ENCODE measurements at regions not wholly inside any gene's neighbourhood (a gene's known extent, or its start where the extent isn't known, plus 50 kb on each side); places are given as distances from the start of the nearest gene placed in this dataset.

DNA sequence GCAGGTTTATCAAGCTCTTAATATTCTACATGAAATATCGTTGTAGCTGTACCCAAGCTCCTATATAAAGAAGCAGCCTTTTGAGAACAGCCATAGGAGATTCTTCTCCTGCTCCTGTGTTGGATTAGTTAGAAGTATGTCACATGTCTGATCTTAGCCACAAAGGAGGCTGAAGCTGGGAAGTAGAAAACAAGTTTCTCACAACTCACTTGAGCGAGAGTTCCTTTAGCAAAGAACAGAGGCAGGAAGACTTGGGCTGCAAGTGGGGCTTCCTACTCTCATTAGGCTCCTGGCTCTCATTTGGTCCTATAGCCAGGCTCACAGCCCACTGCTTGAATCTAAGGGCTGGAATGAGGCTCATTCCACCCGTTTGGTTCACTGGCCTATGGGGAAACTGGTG, 281.9 kb downstream of the BTG1 start:
- TF ChIP-seq, protein P1, sequence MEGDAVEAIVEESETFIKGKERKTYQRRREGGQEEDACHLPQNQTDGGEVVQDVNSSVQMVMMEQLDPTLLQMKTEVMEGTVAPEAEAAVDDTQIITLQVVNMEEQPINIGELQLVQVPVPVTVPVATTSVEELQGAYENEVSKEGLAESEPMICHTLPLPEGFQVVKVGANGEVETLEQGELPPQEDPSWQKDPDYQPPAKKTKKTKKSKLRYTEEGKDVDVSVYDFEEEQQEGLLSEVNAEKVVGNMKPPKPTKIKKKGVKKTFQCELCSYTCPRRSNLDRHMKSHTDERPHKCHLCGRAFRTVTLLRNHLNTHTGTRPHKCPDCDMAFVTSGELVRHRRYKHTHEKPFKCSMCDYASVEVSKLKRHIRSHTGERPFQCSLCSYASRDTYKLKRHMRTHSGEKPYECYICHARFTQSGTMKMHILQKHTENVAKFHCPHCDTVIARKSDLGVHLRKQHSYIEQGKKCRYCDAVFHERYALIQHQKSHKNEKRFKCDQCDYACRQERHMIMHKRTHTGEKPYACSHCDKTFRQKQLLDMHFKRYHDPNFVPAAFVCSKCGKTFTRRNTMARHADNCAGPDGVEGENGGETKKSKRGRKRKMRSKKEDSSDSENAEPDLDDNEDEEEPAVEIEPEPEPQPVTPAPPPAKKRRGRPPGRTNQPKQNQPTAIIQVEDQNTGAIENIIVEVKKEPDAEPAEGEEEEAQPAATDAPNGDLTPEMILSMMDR (conservative IDR thresholded peaks at IDR 0.05; ENCODE audit: low read length) = no peak
- TF ChIP-seq EZH2phosphoT487 (IDR thresholded peaks at IDR 0.05; ENCODE audit: borderline replicate concordance, low read depth, low read length) = no peak
- CTCF ChIA-PET (ENCODE audit: unreplicated experiment) = no interaction called here
- Histone ChIP-seq H3K4me3 (ENCODE audit: low read depth, low read length, poor library complexity, severe bottlenecking) (no peak overlapping the region), H3K27ac (ENCODE audit: low read depth, low read length, poor library complexity, severe bottlenecking) (no peak overlapping the region), H3K9me2 (ENCODE audit: insufficient read depth, low read length) (no peaks in the 10 kb centered on the region), H2AFZ (ENCODE audit: low read length) (no peak overlapping the region), H3K4me2 (ENCODE audit: low read length) (no peak overlapping the region), H3K36me3 (ENCODE audit: insufficient read depth, low read length) (no peaks in the 10 kb centered on the region), H3K9me3 (ENCODE audit: low read length) (no peaks in the 10 kb centered on the region), H3K79me2 (ENCODE audit: insufficient read depth, low read depth, low read length) (no peaks in the 10 kb centered on the region), H3K4me1 (ENCODE audit: insufficient read depth, low read length, poor library complexity, severe bottlenecking) (no peaks in the 10 kb centered on the region), H4K20me1 (ENCODE audit: insufficient read depth, low read length) (no peaks in the 10 kb centered on the region)
- intact Hi-C loops (cut with micrococcal nuclease; ENCODE audit: unreplicated experiment) = no loop called here
- POLR2A ChIA-PET = interaction anchor here (0.6 to 1.1 kb wide), 2 partner anchors 15 to 159 kb away, joined by 3 to 6 read pairs; no protein-coding TSS in a partner anchor
- DNase-seq (ENCODE audit: low spot score) = no peak
- BruUV-seq (replicated peaks) = no TSS peak

DNA sequence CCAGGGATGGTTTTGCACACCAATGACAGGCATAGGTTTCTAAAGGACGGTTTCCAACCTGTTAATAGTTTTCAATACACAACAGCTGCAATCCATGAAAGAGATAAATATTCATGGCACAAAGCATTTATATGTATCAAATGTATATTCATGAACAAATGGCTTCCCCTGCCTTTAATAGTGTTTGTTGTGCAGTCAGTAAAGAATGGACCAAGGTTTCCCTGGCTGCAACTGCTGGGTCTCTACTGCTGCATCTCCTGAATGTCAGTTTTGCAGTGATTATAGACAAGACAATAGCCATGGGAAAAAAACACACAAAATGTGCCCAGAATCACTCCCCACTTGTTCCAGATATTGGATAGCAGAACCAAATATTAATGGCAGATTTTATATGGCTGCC, 284.1 kb downstream of the BTG1 start:
- intact Hi-C loops (cut with micrococcal nuclease; ENCODE audit: unreplicated experiment) = no loop called here
- BruUV-seq (replicated peaks) = no TSS peak

DNA sequence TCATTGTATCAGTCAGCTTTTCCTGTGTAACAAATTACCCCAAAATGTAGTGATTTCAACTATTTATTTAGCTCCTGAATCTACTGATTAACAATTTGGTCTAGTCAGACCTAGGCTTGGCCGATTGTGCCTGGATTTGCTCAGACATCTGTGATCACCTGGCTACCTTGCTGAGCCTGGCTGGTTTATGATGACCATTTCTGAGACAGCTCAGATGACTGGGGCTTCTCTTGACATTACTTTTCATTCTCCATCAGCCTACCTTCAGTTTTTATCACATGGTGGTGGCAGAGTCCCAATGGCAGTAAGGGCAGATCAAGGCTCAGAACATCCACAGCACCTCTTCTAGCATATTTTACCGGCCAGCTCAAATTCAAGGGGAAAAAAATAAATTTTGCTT, 286.3 kb downstream of the BTG1 start:
- Histone ChIP-seq H3K36me3 (ENCODE audit: insufficient read depth, low read length) (no peaks in the 10 kb centered on the region), H3K27ac (ENCODE audit: low read depth, low read length, poor library complexity, severe bottlenecking) (no peak overlapping the region), H4K20me1 (ENCODE audit: insufficient read depth, low read length) (no peaks in the 10 kb centered on the region), H3K79me2 (ENCODE audit: insufficient read depth, low read depth, low read length) (no peaks in the 10 kb centered on the region), H3K4me2 (ENCODE audit: low read length) (no peak overlapping the region), H3K9me2 (ENCODE audit: insufficient read depth, low read length) (no peaks in the 10 kb centered on the region), H2AFZ (ENCODE audit: low read length) (no peak overlapping the region), H3K4me1 (ENCODE audit: insufficient read depth, low read length, poor library complexity, severe bottlenecking) (no peaks in the 10 kb centered on the region), H3K9me3 (ENCODE audit: low read length) (no peaks in the 10 kb centered on the region), H3K4me3 (ENCODE audit: low read depth, low read length, poor library complexity, severe bottlenecking) (no peak overlapping the region)
- DNase-seq (ENCODE audit: low spot score) = no peak
- ChIA-PET POLR2A (interaction anchor here (0.7 kb wide), 1 partner anchor 17 kb away, joined by 3 read pairs; no protein-coding TSS in a partner anchor), CTCF (ENCODE audit: unreplicated experiment) (no interaction called here)
- TF ChIP-seq, protein P1 (conservative IDR thresholded peaks at IDR 0.05; ENCODE audit: low read length) = no peak
- TF ChIP-seq EZH2phosphoT487 (IDR thresholded peaks at IDR 0.05; ENCODE audit: borderline replicate concordance, low read depth, low read length) = no peak
- intact Hi-C loops (cut with micrococcal nuclease; ENCODE audit: unreplicated experiment) = no loop called here
- no TSS peak for BruUV-seq (replicated peaks)

More for the DNA sequence above, 284.1 kb downstream of the BTG1 start:
- Histone ChIP-seq H3K36me3 (ENCODE audit: insufficient read depth, low read length) (no peaks in the 10 kb centered on the region), H3K4me1 (ENCODE audit: insufficient read depth, low read length, poor library complexity, severe bottlenecking) (no peaks in the 10 kb centered on the region), H4K20me1 (ENCODE audit: insufficient read depth, low read length) (no peaks in the 10 kb centered on the region), H3K4me3 (ENCODE audit: low read depth, low read length, poor library complexity, severe bottlenecking) (no peak overlapping the region), H3K4me2 (ENCODE audit: low read length) (no peak overlapping the region), H3K9me2 (ENCODE audit: insufficient read depth, low read length) (no peaks in the 10 kb centered on the region), H3K9me3 (ENCODE audit: low read length) (no peaks in the 10 kb centered on the region), H3K79me2 (ENCODE audit: insufficient read depth, low read depth, low read length) (no peaks in the 10 kb centered on the region), H3K27ac (ENCODE audit: low read depth, low read length, poor library complexity, severe bottlenecking) (no peak overlapping the region), H2AFZ (ENCODE audit: low read length) (no peak overlapping the region)
- POLR2A ChIA-PET = no interaction called here
- no peak for DNase-seq (ENCODE audit: low spot score)
- CTCF ChIA-PET (ENCODE audit: unreplicated experiment) = no interaction called here
- TF ChIP-seq EZH2phosphoT487 (IDR thresholded peaks at IDR 0.05; ENCODE audit: borderline replicate concordance, low read depth, low read length) = no peak
- TF ChIP-seq, protein P1 (conservative IDR thresholded peaks at IDR 0.05; ENCODE audit: low read length) = no peak
